Keratinocyte (primary cell): ENCODE measurements at regions not wholly inside any gene's neighbourhood (a gene's known extent, or its start where the extent isn't known, plus 50 kb on each side); places are given as distances from the start of the nearest gene placed in this dataset.

ENCODE experiments used
- DNase-seq: peaks from one replicate; pipeline ENCODE4 v3.0.0-alpha.2; 2011; ENCODE audit warnings: low read depth, missing footprints, low spot score
- FAIRE-seq: peaks from 2 replicates; lab custom pipeline; 2011; peaks lifted over from hg19 to GRCh38; lab: Jason Lieb, UNC
- H2AFZ ChIP-seq: 2 replicates; pipeline ENCODE4 v1.6.0; 2012; ENCODE audit warnings: low read length, control low read depth, inconsistent platforms; ENCODE audit not compliant: control insufficient read depth
- H3K27ac ChIP-seq: 2 replicates; pipeline ENCODE4 v1.5.1; 2011; ENCODE audit warnings: low read length; ENCODE audit not compliant: control insufficient read depth, insufficient read depth
- H3K27me3 ChIP-seq: 3 replicates; pipeline ENCODE4 v1.6.0; 2011; ENCODE audit warnings: low read length; ENCODE audit not compliant: control insufficient read depth, insufficient read depth; ENCODE audit errors: extremely low read depth
- H3K36me3 ChIP-seq, 2 experiments: 2 replicates in 1 of 2; 3 replicates in 1 of 2; pipeline ENCODE4 v1.5.1; 2011; ENCODE audit warnings: low read length in 2 of 2, mild to moderate bottlenecking in 1 of 2; ENCODE audit not compliant: control insufficient read depth in 2 of 2, insufficient read depth in 2 of 2; ENCODE audit errors: extremely low read depth in 1 of 2
- H3K4me1 ChIP-seq: 3 replicates; pipeline ENCODE4 v1.5.1; 2011; ENCODE audit warnings: low read length; ENCODE audit not compliant: control insufficient read depth, insufficient read depth; ENCODE audit errors: extremely low read depth
- H3K4me2 ChIP-seq: 3 replicates; pipeline ENCODE4 v1.6.0; 2011; ENCODE audit warnings: low read depth, low read length; ENCODE audit not compliant: control insufficient read depth, insufficient read depth; ENCODE audit errors: extremely low read depth
- H3K4me3 ChIP-seq, 3 experiments: fragments of 200-600 bp in 1 of 3; sonication (generic) in 1 of 3; 2 replicates in 2 of 3; 3 replicates in 1 of 3; pipeline ENCODE4 v1.5.1; 2011 to 2016; ENCODE audit warnings: low read length in 3 of 3, mild to moderate bottlenecking in 3 of 3, control low read depth in 2 of 3, inconsistent platforms in 1 of 3, low read depth in 1 of 3, mixed read lengths in 1 of 3, mixed run types in 1 of 3, moderate library complexity in 1 of 3; ENCODE audit not compliant: control insufficient read depth in 2 of 3, insufficient read depth in 2 of 3; ENCODE audit errors: extremely low read depth in 1 of 3
- H3K79me2 ChIP-seq: 2 replicates; pipeline ENCODE4 v1.6.0; 2012; ENCODE audit warnings: low read length; ENCODE audit not compliant: control insufficient read depth, insufficient read depth
- H3K9ac ChIP-seq: 3 replicates; pipeline ENCODE4 v1.6.0; 2011; ENCODE audit warnings: low read length; ENCODE audit not compliant: control insufficient read depth, insufficient read depth; ENCODE audit errors: extremely low read depth
- H3K9me1 ChIP-seq: 3 replicates; pipeline ENCODE4 v1.6.0; 2011; ENCODE audit warnings: low read length; ENCODE audit not compliant: control insufficient read depth, insufficient read depth; ENCODE audit errors: extremely low read depth
- H3K9me3 ChIP-seq: 2 replicates; pipeline ENCODE4 v1.5.1; 2012; ENCODE audit warnings: low read depth, low read length; ENCODE audit not compliant: control insufficient read depth
- H4K20me1 ChIP-seq: 3 replicates; pipeline ENCODE4 v1.6.0; 2011; ENCODE audit warnings: low read length; ENCODE audit not compliant: control insufficient read depth, insufficient read depth; ENCODE audit errors: extremely low read depth
- EZH2 ChIP-seq: IDR thresholded peaks from one replicate; pipeline ENCODE4 v1.6.1; 2012; ENCODE audit warnings: inconsistent platforms, mild to moderate bottlenecking, low read length, moderate library complexity
- dilution Hi-C: fragments of 300-500 bp; cut with MboI; formaldehyde crosslinking; loops from one replicate; pipeline ENCODE4 v1.7.0; 2020; ENCODE audit warnings: low sequenced_read_pairs; ENCODE audit not compliant: extremely low pct_ligation_motif_present
- TF ChIP-seq, protein P1 (sequence below), 3 experiments: IDR thresholded peaks in 1 of 3; conservative IDR thresholded peaks in 1 of 3; optimal IDR thresholded peaks in 1 of 3; 2 replicates in 2 of 3; 3 replicates in 1 of 3; pipeline versions ENCODE3 to v1.5.1; 2011; ENCODE audit warnings: low read length in 3 of 3, mild to moderate bottlenecking in 3 of 3, moderate library complexity in 2 of 3, control low read depth in 1 of 3, inconsistent platforms in 1 of 3; ENCODE audit not compliant: insufficient read depth in 2 of 3; ENCODE audit errors: extremely low read depth in 1 of 3

DNA sequence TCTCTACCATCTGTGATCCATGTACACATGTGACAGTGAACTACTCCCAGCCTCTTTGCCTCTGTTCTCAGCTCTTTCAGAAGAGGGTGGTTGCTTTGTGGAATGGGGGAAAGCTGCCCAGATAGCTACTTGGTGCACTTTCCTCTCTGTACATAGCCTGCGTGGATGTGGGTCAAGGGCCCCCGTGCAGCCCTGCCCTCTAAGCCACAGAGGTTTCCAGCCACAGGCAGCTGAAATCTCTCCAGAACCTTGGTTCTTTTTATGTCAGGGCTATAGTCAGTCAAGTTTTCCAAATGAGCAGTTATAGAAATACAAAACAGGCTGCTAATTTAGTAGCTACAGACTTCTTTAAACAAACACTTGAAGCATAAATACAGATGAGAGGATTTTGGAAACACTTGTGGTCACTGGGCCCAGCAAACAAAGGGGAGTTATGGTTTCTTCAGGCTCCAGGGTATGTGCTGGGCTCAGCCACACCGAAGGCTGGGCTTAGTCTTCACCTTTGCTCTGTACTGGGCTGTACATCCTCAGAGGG is 199.7 kb upstream of the ASIC2 start:
- Histone ChIP-seq H3K4me1 (no peaks in the 10 kb centered on the region), H2AFZ (no peak overlapping the region), H3K4me3 (no peak overlapping the region), H4K20me1 (no peaks in the 10 kb centered on the region), H3K27ac (no peak overlapping the region), H3K9me1 (no peaks in the 10 kb centered on the region), H3K9me3 (no peaks in the 10 kb centered on the region), H3K9ac (no peak overlapping the region), H3K36me3 (no peaks in the 10 kb centered on the region), H3K4me2 (no peak overlapping the region), H3K27me3 (no peaks in the 10 kb centered on the region), H3K79me2 (no peaks in the 10 kb centered on the region)
- DNase-seq: no peak
- no peak for TF ChIP-seq EZH2
- TF ChIP-seq, protein P1, sequence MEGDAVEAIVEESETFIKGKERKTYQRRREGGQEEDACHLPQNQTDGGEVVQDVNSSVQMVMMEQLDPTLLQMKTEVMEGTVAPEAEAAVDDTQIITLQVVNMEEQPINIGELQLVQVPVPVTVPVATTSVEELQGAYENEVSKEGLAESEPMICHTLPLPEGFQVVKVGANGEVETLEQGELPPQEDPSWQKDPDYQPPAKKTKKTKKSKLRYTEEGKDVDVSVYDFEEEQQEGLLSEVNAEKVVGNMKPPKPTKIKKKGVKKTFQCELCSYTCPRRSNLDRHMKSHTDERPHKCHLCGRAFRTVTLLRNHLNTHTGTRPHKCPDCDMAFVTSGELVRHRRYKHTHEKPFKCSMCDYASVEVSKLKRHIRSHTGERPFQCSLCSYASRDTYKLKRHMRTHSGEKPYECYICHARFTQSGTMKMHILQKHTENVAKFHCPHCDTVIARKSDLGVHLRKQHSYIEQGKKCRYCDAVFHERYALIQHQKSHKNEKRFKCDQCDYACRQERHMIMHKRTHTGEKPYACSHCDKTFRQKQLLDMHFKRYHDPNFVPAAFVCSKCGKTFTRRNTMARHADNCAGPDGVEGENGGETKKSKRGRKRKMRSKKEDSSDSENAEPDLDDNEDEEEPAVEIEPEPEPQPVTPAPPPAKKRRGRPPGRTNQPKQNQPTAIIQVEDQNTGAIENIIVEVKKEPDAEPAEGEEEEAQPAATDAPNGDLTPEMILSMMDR (optimal IDR thresholded peaks at IDR 0.05 in 1 of 3, IDR thresholded peaks at IDR 0.05 in 1 of 3, conservative IDR thresholded peaks at IDR 0.05 in 1 of 3; ENCODE audit: extremely low read depth in 1 of 3, insufficient read depth in 2 of 3, low read length in 3 of 3): no peak
- dilution Hi-C loops: no loop called here
- FAIRE-seq: no peak

DNA sequence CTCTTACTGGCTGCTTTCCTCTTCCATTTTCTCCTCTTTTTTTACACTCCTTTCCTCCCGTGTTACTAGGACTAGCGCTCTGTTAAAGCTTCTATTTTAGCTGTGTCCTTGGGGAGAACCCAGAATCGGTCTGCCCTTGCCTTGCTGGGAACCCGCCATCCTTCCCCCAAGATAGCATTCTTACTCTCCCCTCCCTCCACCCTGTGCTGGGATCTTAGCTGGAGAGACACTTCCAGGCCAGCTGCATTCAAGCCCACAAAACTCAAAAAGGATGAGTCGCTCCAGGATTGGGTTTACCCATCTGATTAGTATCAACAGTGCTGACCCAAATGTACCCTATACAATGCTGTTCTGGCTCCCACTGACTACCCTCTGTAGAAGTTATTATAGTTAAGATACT is 200.5 kb upstream of the ASIC2 start:
- H3K9me3 ChIP-seq: no peaks in the 10 kb centered on the region
- no peaks in the 10 kb centered on the region for H3K4me1 ChIP-seq
- no peak overlapping the region for H3K9ac ChIP-seq
- no peaks in the 10 kb centered on the region for H3K27me3 ChIP-seq
- no peaks in the 10 kb centered on the region for H3K9me1 ChIP-seq
- no peak overlapping the region for H3K4me2 ChIP-seq
- no peaks in the 10 kb centered on the region for H3K79me2 ChIP-seq
- TF ChIP-seq, protein P1 (optimal IDR thresholded peaks at IDR 0.05 in 1 of 3, IDR thresholded peaks at IDR 0.05 in 1 of 3, conservative IDR thresholded peaks at IDR 0.05 in 1 of 3; ENCODE audit: extremely low read depth in 1 of 3, insufficient read depth in 2 of 3, low read length in 3 of 3): no peak
- TF ChIP-seq EZH2: no peak
- no peak overlapping the region for H2AFZ ChIP-seq
- no peak overlapping the region for H3K4me3 ChIP-seq
- dilution Hi-C loops: no loop called here
- no peak overlapping the region for H3K27ac ChIP-seq
- H4K20me1 ChIP-seq: no peaks in the 10 kb centered on the region
- DNase-seq: no peak
- no peak for FAIRE-seq
- no peaks in the 10 kb centered on the region for H3K36me3 ChIP-seq
